ENCODE measurements at regions not wholly inside any gene's neighbourhood (a gene's known extent, or its start where the extent isn't known, plus 50 kb on each side); places are given as distances from the start of the nearest gene placed in this dataset.

DNA sequence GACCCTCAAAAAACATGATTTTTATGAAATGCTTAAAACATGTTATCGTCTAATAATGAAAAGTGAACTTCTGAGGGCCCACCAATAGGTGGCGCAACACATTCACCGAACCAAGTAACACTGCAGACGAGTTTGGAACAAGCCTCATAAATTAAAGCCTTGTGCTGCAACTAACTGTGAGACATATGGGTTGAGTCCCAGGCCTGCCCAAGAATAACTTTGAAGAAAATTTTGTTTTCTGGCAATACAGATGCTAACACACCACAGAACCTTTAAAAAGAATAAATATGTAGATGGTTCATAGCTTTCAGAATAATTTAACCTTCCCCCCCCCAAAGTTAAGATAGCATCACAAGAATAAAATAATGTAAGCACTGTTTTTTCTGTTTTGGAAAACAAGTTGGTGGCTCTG lies 285.9 kb downstream of the RNF144A start:
- peak in 1 of 2 experiments; percentile 59 for DNase-seq
- Mint-ChIP-seq H3K4me1 (ENCODE audit: low read depth, unreplicated experiment) (no peaks in the 10 kb centered on the region), H3K9me3 (ENCODE audit: unreplicated experiment) (peaks cover 8% of the 10 kb centered on the region), H3K4me3 (ENCODE audit: unreplicated experiment) (no peak overlapping the region), H3K36me3 (ENCODE audit: insufficient read depth, unreplicated experiment) (no peaks in the 10 kb centered on the region), H3K27ac (ENCODE audit: unreplicated experiment) (no peak overlapping the region), H3K27me3 (ENCODE audit: insufficient read depth, unreplicated experiment) (peaks cover 14% of the 10 kb centered on the region)
- no peaks in the 10 kb centered on the region for H3K9me3 ChIP-seq
- H3K36me3 ChIP-seq (ENCODE audit: control insufficient read depth, insufficient read depth, low read length): no peaks in the 10 kb centered on the region
- TF ChIP-seq, protein P1, sequence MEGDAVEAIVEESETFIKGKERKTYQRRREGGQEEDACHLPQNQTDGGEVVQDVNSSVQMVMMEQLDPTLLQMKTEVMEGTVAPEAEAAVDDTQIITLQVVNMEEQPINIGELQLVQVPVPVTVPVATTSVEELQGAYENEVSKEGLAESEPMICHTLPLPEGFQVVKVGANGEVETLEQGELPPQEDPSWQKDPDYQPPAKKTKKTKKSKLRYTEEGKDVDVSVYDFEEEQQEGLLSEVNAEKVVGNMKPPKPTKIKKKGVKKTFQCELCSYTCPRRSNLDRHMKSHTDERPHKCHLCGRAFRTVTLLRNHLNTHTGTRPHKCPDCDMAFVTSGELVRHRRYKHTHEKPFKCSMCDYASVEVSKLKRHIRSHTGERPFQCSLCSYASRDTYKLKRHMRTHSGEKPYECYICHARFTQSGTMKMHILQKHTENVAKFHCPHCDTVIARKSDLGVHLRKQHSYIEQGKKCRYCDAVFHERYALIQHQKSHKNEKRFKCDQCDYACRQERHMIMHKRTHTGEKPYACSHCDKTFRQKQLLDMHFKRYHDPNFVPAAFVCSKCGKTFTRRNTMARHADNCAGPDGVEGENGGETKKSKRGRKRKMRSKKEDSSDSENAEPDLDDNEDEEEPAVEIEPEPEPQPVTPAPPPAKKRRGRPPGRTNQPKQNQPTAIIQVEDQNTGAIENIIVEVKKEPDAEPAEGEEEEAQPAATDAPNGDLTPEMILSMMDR (IDR thresholded peaks at IDR 0.05; ENCODE audit: insufficient read depth in 1 of 2, low read depth in 1 of 2, low read length in 1 of 2, severe bottlenecking in 1 of 2, unreplicated experiment in 1 of 2): peak; percentile 84 to 92
- no peak overlapping the region for H3K4me3 ChIP-seq (ENCODE audit: low read depth, low read length)
- no peaks in the 10 kb centered on the region for H3K27me3 ChIP-seq (replicated peaks; ENCODE audit: control insufficient read depth, insufficient read depth, low read length)
- ChIA-PET CTCF (interaction anchor here (0.7 kb wide), 2 partner anchors 16 to 83 kb away, joined by 6 to 7 read pairs; no protein-coding TSS in a partner anchor), POLR2A (no interaction called here)
- no peaks in the 10 kb centered on the region for H3K4me1 ChIP-seq
- intact Hi-C loops (cut with micrococcal nuclease; ENCODE audit: unreplicated experiment): loop anchor here (1.0 to 5.0 kb wide), 5 partner anchors 86 to 174 kb away; no protein-coding TSS in a partner anchor
- BruUV-seq (replicated peaks): no TSS peak

DNA sequence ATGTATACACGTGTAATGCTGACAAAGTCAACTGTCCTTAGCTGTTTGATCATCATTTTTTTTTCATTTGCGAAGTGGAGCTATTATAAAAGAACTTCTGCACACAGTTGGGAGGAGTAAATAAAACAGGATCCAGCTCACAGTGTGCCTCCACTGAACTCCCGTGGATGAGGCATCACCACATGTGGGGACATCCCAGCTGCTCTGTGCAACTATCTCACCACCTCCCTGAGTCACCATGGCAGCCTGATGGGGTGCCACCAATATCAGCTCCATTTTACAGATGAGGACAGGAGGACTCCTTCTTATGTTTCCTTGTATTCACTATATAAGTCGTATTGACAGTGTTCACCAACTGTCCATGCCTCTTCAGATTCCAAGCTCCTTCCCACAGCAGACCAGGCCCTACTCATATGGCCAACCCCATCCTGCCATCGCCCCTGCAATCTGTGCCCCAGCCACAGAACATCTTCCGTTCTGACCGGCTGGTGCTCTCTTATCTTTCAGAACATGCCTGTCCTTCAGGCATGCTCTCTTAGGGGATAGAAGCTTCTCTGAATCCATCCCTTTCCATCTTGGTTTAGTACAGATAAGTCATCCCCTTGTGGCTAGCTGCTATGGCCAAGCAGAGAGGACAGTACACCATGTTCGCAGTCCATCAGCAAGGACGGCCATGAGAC lies 288.1 kb downstream of the RNF144A start:
- Histone ChIP-seq H3K9me3 (no peaks in the 10 kb centered on the region), H3K4me3 (ENCODE audit: low read depth, low read length) (no peak overlapping the region), H3K4me1 (no peaks in the 10 kb centered on the region), H3K27me3 (replicated peaks; ENCODE audit: control insufficient read depth, insufficient read depth, low read length) (no peaks in the 10 kb centered on the region; the same call in 1 of the 2 replicates), H3K36me3 (ENCODE audit: control insufficient read depth, insufficient read depth, low read length) (no peaks in the 10 kb centered on the region)
- ChIA-PET CTCF (no interaction called here), POLR2A (no interaction called here)
- no peaks in the 10 kb centered on the region for H3K36me3 Mint-ChIP-seq (ENCODE audit: insufficient read depth, unreplicated experiment)
- no peaks in the 10 kb centered on the region for H3K4me1 Mint-ChIP-seq (ENCODE audit: low read depth, unreplicated experiment)
- no peaks in the 10 kb centered on the region for H3K9me3 Mint-ChIP-seq (ENCODE audit: unreplicated experiment)
- no peak for DNase-seq
- intact Hi-C loops (cut with micrococcal nuclease; ENCODE audit: unreplicated experiment): no loop called here
- no peak overlapping the region for H3K4me3 Mint-ChIP-seq (ENCODE audit: unreplicated experiment)
- no TSS peak for BruUV-seq (replicated peaks)
- H3K27me3 Mint-ChIP-seq (ENCODE audit: insufficient read depth, unreplicated experiment): peaks cover 10% of the 10 kb centered on the region
- TF ChIP-seq, protein P1 (IDR thresholded peaks at IDR 0.05; ENCODE audit: insufficient read depth in 1 of 2, low read depth in 1 of 2, low read length in 1 of 2, severe bottlenecking in 1 of 2, unreplicated experiment in 1 of 2): no peak
- no peak overlapping the region for H3K27ac Mint-ChIP-seq (ENCODE audit: unreplicated experiment)

- Mint-ChIP-seq H3K4me1 (ENCODE audit: low read depth, unreplicated experiment) (no peaks in the 10 kb centered on the region), H3K27ac (ENCODE audit: unreplicated experiment) (no peak overlapping the region), H3K36me3 (ENCODE audit: insufficient read depth, unreplicated experiment) (no peaks in the 10 kb centered on the region), H3K4me3 (ENCODE audit: unreplicated experiment) (no peak overlapping the region), H3K9me3 (ENCODE audit: unreplicated experiment) (no peaks in the 10 kb centered on the region), H3K27me3 (ENCODE audit: insufficient read depth, unreplicated experiment) (peaks cover 10% of the 10 kb centered on the region)
- Histone ChIP-seq H3K4me1 (no peaks in the 10 kb centered on the region), H3K36me3 (ENCODE audit: control insufficient read depth, insufficient read depth, low read length) (no peaks in the 10 kb centered on the region), H3K27me3 (replicated peaks; ENCODE audit: control insufficient read depth, insufficient read depth, low read length) (no peaks in the 10 kb centered on the region; the same call in 1 of the 2 replicates), H3K9me3 (no peaks in the 10 kb centered on the region), H3K4me3 (ENCODE audit: low read depth, low read length) (no peak overlapping the region)
- ChIA-PET CTCF (no interaction called here), POLR2A (no interaction called here)
- TF ChIP-seq, protein P1 (IDR thresholded peaks at IDR 0.05; ENCODE audit: insufficient read depth in 1 of 2, low read depth in 1 of 2, low read length in 1 of 2, severe bottlenecking in 1 of 2, unreplicated experiment in 1 of 2): no peak
- BruUV-seq (replicated peaks): no TSS peak
- no peak for DNase-seq
- intact Hi-C loops (cut with micrococcal nuclease; ENCODE audit: unreplicated experiment): no loop called here
Observed at GRCh38 chr2:7206111-7206810, 289.0 kb downstream of the RNF144A start.

Data from Caco-2 (cell line).